Dedifferentiated amniotic fluid mesenchymal stem cell (primary cell): ENCODE measurements at regions not wholly inside any gene's neighbourhood (a gene's known extent, or its start where the extent isn't known, plus 50 kb on each side); places are given as distances from the start of the nearest gene placed in this dataset.
"Not testable (repeated sequence)": the region's sequence is repeated elsewhere in the genome, so short reads cannot be mapped to it uniquely, and the experiment has no call there.

Experiments
- DNase-seq: peaks from one replicate; pipeline ENCODE4 v3.0.0-alpha.2; 2016; ENCODE audit errors: extremely low spot score

GRCh38 chr12:59149995-59150642 lies 229.8 kb upstream of the LRIG3 start:
- peak; percentile 89 for DNase-seq

DNA sequence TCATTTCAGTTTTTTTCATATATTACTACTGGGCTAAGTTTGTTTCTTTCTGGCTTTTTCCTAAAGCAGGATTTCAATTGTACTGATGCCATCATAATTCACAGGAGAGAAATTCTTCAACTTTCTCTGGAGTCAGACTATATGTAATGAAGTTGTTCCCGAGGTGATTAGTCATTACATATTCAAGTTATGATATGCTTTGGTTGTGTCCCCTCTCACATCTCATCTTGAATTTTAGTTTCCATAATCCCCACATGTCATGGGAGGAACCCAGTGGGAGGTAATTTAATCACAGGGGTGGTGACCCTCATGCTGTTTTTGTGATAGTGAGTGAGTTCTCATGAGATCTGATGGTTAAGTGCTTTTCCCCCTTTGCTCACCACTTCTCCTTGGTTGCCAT lies 227.5 kb upstream of the LRIG3 start:
- DNase-seq: no peak

- DNase-seq: no peak
Measured at GRCh38 chr12:59142183-59142790, 222.0 kb upstream of the LRIG3 start.

DNA sequence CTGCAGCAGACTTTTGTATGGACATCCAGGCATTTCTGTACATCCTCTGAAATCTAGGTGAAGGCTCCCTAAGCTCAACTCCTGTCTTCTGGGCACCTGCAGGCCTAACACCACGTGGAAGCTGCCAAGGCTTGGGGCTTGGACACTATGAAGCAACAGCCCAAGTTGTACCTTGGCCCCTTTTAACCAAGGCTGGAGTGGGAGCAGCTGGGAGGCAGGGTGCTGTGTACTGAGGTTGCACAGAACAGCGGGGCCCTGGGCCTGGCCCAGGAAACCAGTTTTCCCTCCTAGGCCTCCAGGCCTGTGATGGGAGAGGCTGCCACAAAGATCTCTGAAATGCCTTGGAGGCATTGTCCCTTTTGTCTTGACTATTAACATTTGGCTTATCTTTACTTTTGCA lies 214.4 kb upstream of the LRIG3 start:
- no peak for DNase-seq

GRCh38 chr12:59131462-59131861 lies 211.2 kb upstream of the LRIG3 start:
- no peak for DNase-seq

DNA sequence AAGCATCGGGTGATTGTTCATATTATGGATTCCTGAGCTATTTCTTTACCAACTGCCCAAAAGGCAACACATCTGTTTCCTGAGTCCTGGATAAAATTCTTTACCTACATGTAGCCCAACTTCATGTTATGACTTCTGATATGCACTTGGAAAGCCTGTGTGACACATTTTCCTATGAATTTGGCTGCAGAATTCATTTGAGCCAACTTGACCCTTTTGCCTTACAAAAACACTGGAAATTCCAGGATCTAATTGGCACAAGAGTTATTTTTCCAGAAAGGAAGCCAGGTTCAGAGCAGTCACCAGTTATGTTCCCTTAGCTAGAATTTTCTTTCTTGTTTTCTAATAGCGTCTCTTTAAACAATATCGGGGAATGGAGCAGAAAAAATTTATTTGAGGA lies 202.5 kb upstream of the LRIG3 start:
- no peak for DNase-seq

DNA sequence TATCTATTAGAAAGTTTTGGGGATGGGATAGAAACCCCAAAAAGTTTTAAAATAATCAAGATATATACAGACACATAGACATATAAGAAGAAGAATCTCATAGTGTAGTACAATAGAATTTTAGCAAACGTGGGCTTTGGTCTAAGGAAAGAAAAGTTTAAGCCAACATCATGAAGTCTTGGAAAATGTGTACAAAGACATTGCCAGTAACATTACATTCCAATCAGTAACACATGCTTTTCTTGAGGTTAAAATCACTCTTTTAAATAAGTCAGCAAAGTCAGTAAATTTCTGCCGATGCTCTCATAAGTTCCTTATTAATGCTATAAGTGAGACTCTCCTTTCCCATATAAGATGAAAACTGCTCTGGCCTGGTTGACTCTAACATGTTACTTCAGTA lies 201.1 kb upstream of the LRIG3 start:
- DNase-seq: no peak

GRCh38 chr12:59119676-59120075 lies 199.4 kb upstream of the LRIG3 start:
- DNase-seq: no peak

- DNase-seq: no peak
Measured at GRCh38 chr12:59118356-59118755, 198.1 kb upstream of the LRIG3 start.

GRCh38 chr12:59115995-59116394 lies 195.7 kb upstream of the LRIG3 start:
- DNase-seq: no peak

DNA sequence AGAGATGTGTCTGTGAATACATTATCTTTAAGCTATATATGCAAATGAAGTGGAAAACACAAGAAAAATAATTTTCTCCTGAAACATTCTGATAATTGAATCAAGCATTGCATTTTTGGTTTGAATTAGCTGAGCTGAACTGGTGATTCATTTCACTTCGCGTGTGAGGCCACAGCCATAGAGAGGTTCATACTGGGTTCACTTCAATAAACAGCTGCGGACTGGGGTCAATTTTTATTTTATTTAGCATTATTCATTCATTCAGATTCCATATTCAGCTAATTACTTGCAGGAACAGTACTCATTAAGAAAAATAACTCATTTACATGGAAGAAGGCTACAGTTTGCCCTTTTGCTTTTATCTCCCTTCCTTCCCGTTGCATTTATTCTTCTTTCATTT lies 195.2 kb upstream of the LRIG3 start:
- DNase-seq: peak; percentile 78

- DNase-seq: peak; percentile 90
Measured at GRCh38 chr12:59113831-59114615, 193.7 kb upstream of the LRIG3 start.

- no peak for DNase-seq
Measured at GRCh38 chr12:59111851-59112250, 191.5 kb upstream of the LRIG3 start.

DNA sequence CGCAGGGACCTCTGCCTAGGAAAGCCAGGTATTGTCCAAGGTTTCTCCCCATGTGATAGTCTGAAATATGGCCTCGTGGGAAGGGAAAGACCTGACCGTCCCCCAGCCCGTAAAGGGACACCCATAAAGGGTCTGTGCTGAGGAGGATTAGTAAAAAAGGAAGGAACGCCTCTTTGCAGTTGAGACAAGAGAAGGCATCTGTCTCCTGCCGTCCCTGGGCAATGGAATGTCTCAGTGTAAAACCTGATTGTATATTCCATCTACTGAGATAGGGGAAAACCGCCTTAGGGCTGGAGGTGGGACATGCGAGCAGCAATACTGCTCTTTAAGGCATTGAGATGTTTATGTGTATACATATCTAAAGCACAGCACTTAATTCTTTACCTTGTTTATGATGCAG lies 188.2 kb upstream of the LRIG3 start:
- DNase-seq: not testable (repeated sequence)

GRCh38 chr12:59100585-59100984 lies 180.3 kb upstream of the LRIG3 start:
- no peak for DNase-seq

DNA sequence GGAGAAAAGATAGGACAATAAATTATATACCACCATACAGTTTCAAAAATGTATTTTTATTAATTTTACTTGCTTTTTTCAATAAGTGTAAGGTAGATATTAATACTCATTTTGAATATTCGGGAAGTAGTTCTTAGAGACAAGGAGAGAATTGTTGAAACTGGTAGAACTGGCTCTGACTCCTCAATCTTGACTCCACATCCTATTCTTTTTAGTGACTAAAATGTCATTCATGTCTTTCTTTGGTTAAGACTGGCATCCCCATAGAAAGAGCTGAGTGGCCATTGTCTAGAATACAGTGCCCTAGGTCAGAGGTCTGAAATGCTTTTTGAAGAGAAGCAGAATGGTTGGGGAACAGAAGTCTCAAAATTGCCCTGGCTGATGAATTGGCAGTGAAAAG lies 177.6 kb upstream of the LRIG3 start:
- no peak for DNase-seq

- DNase-seq: no peak
Measured at GRCh38 chr12:59096246-59096645, 175.9 kb upstream of the LRIG3 start.

GRCh38 chr12:59093073-59093772 lies 172.9 kb upstream of the LRIG3 start:
- no peak for DNase-seq

DNA sequence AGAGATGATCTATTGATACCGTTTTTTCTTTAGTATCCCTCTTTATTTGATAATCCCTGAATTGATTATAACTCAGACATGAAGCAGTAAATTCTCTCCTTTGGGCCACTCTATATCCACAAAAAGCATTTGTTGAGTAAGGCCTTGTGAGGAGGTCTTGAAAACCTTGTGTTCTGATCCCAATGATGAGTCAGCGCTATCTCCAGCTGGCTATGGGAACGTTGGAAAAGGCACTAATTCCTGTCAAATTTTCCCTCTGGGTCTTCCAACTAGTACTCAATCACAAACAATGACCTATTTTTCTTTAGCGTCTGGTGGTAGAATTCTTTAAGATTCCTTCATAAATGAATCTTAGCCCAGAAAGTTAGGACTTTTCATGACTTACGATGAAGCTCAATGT lies 168.4 kb upstream of the LRIG3 start:
- DNase-seq: no peak

DNA sequence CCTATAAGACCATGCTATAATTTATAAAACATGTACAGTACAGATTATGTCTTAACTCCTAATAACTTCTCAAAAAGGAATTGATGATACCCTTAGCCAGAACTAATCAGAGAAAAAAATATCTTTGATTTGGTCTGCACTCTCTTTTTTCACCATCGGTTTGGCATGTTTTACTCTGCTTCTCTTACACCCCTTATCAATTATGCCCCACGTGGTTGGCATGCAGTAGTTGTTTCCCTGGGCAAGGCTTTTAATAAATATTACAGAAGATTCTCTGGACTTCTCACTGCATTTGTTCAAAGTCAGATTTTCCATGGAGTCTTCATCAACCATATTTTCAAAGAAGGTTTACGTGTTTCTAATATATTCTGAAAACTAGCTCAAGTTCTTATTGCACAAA lies 167.4 kb upstream of the LRIG3 start:
- DNase-seq: no peak

- DNase-seq: no peak
Measured at GRCh38 chr12:59087077-59087673, 166.9 kb upstream of the LRIG3 start.

DNA sequence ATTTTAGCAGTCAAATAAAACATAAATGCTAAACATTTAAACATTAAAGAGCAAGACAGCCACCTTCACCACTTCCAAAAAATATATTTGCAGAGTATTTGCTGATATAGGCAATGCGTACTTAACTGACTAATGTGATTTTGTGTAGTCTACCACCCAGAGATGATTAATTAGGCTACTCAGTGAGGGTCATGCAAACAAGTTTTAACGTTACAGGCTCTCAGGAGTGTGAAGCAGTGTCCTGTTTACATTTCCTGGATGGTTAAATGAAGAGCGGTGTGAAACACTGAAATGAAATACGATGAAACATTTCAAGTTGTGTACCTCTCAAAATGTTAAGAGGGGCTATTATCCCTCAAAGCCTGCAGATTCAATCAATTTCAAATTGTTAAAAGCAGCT lies 165.8 kb upstream of the LRIG3 start:
- DNase-seq: no peak
